Large intestine (tissue), 3 donors: ENCODE measurements at regions not wholly inside any gene's neighbourhood (a gene's known extent, or its start where the extent isn't known, plus 50 kb on each side); places are given as distances from the start of the nearest gene placed in this dataset.
"Not testable (repeated sequence)": the region's sequence is repeated elsewhere in the genome, so short reads cannot be mapped to it uniquely, and the experiment has no call there.

ENCODE experiments used
- DNase-seq, 2 donors: peaks; one replicate each; pipeline versions ENCODE4 v3.0.0 to v3.0.0-alpha.2; 2013
- H3K27ac ChIP-seq: one replicate; pipeline ENCODE4 v1.5.1; 2013; ENCODE audit warnings: low read length
- H3K27me3 ChIP-seq: 2 replicates; pipeline ENCODE4 v1.6.1; 2013; ENCODE audit warnings: low read length; ENCODE audit not compliant: control insufficient read depth, insufficient read depth
- H3K36me3 ChIP-seq: 2 replicates; pipeline ENCODE4 v1.6.1; 2013; ENCODE audit warnings: low read length; ENCODE audit not compliant: control insufficient read depth, insufficient read depth
- H3K4me1 ChIP-seq: one replicate; pipeline ENCODE4 v1.6.1; 2013; ENCODE audit warnings: low read length; ENCODE audit not compliant: control insufficient read depth, insufficient read depth
- H3K4me3 ChIP-seq: one replicate; pipeline ENCODE4 v1.5.1; 2013; ENCODE audit warnings: low read length
- H3K9me3 ChIP-seq: one replicate; pipeline ENCODE4 v1.6.1; 2013; ENCODE audit warnings: mild to moderate bottlenecking, low read depth, low read length, moderate library complexity; ENCODE audit not compliant: control insufficient read depth
- WGBS: methylation state at CpG from one replicate; pipeline ENCODE4 v1.1.5; 2013; ENCODE audit warnings: low lambda C conversion rate; ENCODE audit not compliant: insufficient coverage; 5-methylcytosine and 5-hydroxymethylcytosine counted together

DNA sequence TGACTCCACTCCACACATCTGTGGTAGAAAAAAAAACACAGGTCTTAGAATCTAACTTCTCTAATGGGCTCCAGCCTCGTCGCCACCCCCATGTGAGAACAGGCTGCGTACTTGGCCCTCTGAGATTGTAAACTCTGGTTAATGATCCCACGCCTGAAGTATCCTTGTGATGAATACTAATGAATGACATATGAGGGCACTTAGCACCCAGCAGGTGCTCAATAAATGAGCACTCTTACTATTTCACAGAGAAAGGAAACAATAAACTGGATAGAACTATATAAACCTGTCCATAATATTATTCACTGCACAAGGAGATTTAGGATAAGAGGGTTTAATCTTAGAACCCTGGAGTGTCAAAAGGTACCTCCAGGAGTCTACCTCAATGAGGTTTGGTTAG lies 310.1 kb upstream of the HNRNPA3 start:
- Histone ChIP-seq H3K4me3 (no peak overlapping the region), H3K4me1 (no peaks in the 10 kb centered on the region), H3K27me3 (no peaks in the 10 kb centered on the region), H3K36me3 (no peaks in the 10 kb centered on the region), H3K27ac (no peak overlapping the region), H3K9me3 (no peaks in the 10 kb centered on the region)
- no CpG with 5 or more reads among the region's 4 CpGs for WGBS
- DNase-seq: no peak

- not testable (repeated sequence) for H3K4me3 ChIP-seq, H3K4me1 ChIP-seq, H3K27me3 ChIP-seq, H3K27ac ChIP-seq, H3K36me3 ChIP-seq, H3K9me3 ChIP-seq, DNase-seq
- 88% methylated on average over 1 of the region's 2 CpGs for WGBS
These were observed 308.5 kb upstream of the HNRNPA3 start for GRCh38 chr2:176904053-176904452.

DNA sequence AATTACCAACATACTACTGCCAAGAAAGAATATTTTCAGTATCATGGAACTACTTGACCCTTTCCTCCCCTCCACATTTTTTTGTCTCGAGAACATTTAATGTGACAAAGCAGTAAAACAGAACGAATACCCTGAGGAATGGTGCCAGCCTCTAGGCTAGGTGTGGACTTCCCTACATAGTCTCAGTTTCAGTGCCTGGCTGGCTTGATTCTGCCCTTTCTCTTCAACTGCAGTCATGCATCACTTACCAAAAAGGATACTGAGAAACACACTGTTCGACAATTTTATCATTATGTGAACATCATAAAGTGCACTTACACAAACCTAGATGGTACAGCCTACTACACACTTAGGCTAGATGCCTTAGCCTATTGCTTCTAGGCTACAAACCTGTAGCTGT lies 305.3 kb upstream of the HNRNPA3 start:
- Histone ChIP-seq H3K27me3 (no peaks in the 10 kb centered on the region), H3K4me1 (no peaks in the 10 kb centered on the region), H3K9me3 (no peaks in the 10 kb centered on the region), H3K36me3 (no peaks in the 10 kb centered on the region), H3K27ac (no peak overlapping the region), H3K4me3 (no peak overlapping the region)
- 50% methylated on average over 1 of the region's 3 CpGs for WGBS
- no peak for DNase-seq

- Histone ChIP-seq H3K9me3 (no peaks in the 10 kb centered on the region), H3K4me1 (no peaks in the 10 kb centered on the region), H3K4me3 (no peak overlapping the region), H3K27me3 (no peaks in the 10 kb centered on the region), H3K36me3 (no peaks in the 10 kb centered on the region), H3K27ac (no peak overlapping the region)
- DNase-seq: no peak
- WGBS: no CpG with 5 or more reads among the region's 3 CpGs
These were observed 301.8 kb upstream of the HNRNPA3 start for GRCh38 chr2:176910828-176911227.

DNA sequence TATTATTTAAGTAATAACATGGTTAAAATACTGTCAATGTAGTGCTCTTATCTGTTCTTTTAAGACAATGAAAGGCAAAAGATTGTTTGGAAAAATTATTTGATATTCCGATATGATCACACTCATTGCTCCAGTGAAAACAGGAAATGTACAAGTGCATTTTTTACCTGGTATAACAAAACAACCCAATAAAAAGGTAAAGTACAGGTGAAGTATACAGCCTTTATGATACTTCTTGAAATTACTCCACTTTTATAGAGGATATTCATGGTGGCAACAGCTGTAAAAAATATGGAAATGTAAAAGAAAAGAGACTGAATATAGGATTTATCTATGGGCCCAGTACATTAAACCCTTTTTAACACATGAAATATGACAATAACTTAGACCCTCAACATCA lies 298.6 kb upstream of the HNRNPA3 start:
- no peaks in the 10 kb centered on the region for H3K9me3 ChIP-seq
- H3K27me3 ChIP-seq: no peaks in the 10 kb centered on the region
- no peaks in the 10 kb centered on the region for H3K36me3 ChIP-seq
- H3K4me1 ChIP-seq: no peaks in the 10 kb centered on the region
- H3K4me3 ChIP-seq: no peak overlapping the region
- no peak overlapping the region for H3K27ac ChIP-seq
- DNase-seq: no peak
- WGBS: 100% methylated on average over 1 of the region's 1 CpG

- no CpG with 5 or more reads among the region's 3 CpGs for WGBS
- Histone ChIP-seq H3K36me3 (no peaks in the 10 kb centered on the region), H3K4me1 (no peaks in the 10 kb centered on the region), H3K4me3 (no peak overlapping the region), H3K9me3 (no peaks in the 10 kb centered on the region), H3K27me3 (no peaks in the 10 kb centered on the region), H3K27ac (no peak overlapping the region)
- no peak for DNase-seq
These were observed 298.2 kb upstream of the HNRNPA3 start for GRCh38 chr2:176914371-176914770.

GRCh38 chr2:176922545-176922944 lies 290.0 kb upstream of the HNRNPA3 start:
- DNase-seq, H3K4me1 ChIP-seq, H3K9me3 ChIP-seq, H3K4me3 ChIP-seq, H3K36me3 ChIP-seq, H3K27me3 ChIP-seq, H3K27ac ChIP-seq: not testable (repeated sequence)
- WGBS: no CpG with 5 or more reads among the region's 3 CpGs

DNA sequence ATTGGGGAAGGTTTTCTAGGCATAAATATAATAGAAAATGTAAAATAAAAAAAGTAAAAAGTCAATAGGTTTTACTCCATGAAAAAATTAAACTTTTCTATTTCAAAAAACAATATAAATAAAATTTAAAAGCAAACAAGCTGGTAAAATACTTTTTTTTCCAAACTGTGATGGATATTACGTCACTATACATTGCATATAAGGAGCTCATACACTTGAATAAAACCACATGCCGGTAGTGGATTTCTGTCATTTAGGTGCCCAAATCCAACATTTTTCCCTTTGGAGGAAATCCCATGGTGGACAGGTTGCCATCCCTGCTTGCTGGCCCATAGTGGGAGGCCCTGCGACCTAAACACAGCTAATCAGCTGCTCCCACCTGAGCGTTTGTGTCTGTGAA lies 289.4 kb upstream of the HNRNPA3 start:
- WGBS: no CpG with 5 or more reads among the region's 4 CpGs
- no peaks in the 10 kb centered on the region for H3K9me3 ChIP-seq
- no peaks in the 10 kb centered on the region for H3K4me1 ChIP-seq
- H3K36me3 ChIP-seq: no peaks in the 10 kb centered on the region
- DNase-seq: no peak
- no peak overlapping the region for H3K27ac ChIP-seq
- no peaks in the 10 kb centered on the region for H3K27me3 ChIP-seq
- no peak overlapping the region for H3K4me3 ChIP-seq

- H3K27ac ChIP-seq: no peak overlapping the region
- DNase-seq: no peak
- WGBS: no CpG with 5 or more reads among the region's 7 CpGs
- no peak overlapping the region for H3K4me3 ChIP-seq
- no peaks in the 10 kb centered on the region for H3K9me3 ChIP-seq
- no peaks in the 10 kb centered on the region for H3K27me3 ChIP-seq
- no peaks in the 10 kb centered on the region for H3K4me1 ChIP-seq
- H3K36me3 ChIP-seq: no peaks in the 10 kb centered on the region
These were observed 287.6 kb upstream of the HNRNPA3 start for GRCh38 chr2:176924909-176925534.

DNA sequence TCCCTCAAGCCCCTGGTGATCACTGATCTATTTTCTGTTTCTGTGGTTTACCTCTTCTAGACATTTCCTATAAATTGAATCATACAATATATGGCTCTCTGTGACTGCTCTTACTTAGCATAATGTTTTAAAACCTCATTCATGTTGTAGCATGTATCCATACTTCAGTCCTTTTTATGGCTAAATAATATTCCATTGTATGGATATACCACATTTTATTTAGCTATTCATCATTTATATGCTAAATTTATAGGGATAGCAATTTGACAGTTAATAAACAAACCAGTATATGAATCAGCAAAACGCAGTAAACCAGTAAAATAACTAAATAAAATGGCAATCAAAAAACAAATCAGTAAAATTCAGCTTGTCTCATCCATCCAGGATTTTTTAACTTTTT lies 286.1 kb upstream of the HNRNPA3 start:
- Histone ChIP-seq H3K36me3 (no peaks in the 10 kb centered on the region), H3K4me1 (no peaks in the 10 kb centered on the region), H3K27ac (no peak overlapping the region), H3K9me3 (no peaks in the 10 kb centered on the region), H3K27me3 (no peaks in the 10 kb centered on the region), H3K4me3 (no peak overlapping the region)
- no peak for DNase-seq
- WGBS: no CpG with 5 or more reads among the region's 1 CpG

DNA sequence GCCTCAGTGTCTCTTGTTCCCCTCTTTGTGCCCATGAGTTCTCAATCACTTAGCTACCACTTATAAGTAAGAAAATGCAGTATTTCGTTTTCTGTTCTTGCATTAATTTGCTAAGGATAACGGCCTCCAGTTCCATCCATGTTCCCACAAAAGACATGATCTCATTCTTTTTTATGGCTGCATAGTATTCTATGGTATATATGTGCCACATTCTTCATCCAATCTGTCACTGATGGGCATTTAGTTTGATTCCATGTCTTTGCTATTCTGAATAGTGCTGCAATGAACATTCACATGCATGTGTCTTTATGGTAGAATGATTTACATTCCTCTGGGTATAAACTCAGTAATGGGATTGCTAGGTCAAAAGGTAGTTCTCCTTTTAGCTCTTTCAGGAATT lies 283.2 kb upstream of the HNRNPA3 start:
- not testable (repeated sequence) for H3K4me3 ChIP-seq, H3K4me1 ChIP-seq, H3K9me3 ChIP-seq, H3K36me3 ChIP-seq, H3K27me3 ChIP-seq, DNase-seq, H3K27ac ChIP-seq
- WGBS: 100% methylated on average over 1 of the region's 2 CpGs
